H9 (cell line): ENCODE measurements at regions not wholly inside any gene's neighbourhood (a gene's known extent, or its start where the extent isn't known, plus 50 kb on each side); places are given as distances from the start of the nearest gene placed in this dataset.

Source experiments
- DNase-seq: peaks from one replicate; pipeline ENCODE4 v3.0.0-alpha.2; 2017
- H2AFZ ChIP-seq: one replicate; pipeline ENCODE4 v1.6.1; 2013; ENCODE audit warnings: mild to moderate bottlenecking, low read length, control low read depth, moderate library complexity
- H2AK5ac ChIP-seq: 2 replicates; pipeline ENCODE4 v1.6.1; 2013; ENCODE audit warnings: low read length, control low read depth, mixed read lengths; ENCODE audit not compliant: insufficient read length
- H2BK120ac ChIP-seq: one replicate; pipeline ENCODE4 v1.6.1; 2013; ENCODE audit warnings: low read depth, mild to moderate bottlenecking, low read length, control low read depth, inconsistent platforms; ENCODE audit not compliant: poor library complexity, severe bottlenecking
- H2BK12ac ChIP-seq: 2 replicates; pipeline ENCODE4 v1.6.1; 2013; ENCODE audit warnings: low read length, control low read depth, mixed read lengths, low read depth; ENCODE audit not compliant: insufficient read length
- H2BK15ac ChIP-seq: 2 replicates; pipeline ENCODE4 v1.6.1; 2013; ENCODE audit warnings: low read depth, low read length, control low read depth
- H2BK20ac ChIP-seq: one replicate; pipeline ENCODE4 v1.6.1; 2013; ENCODE audit warnings: low read depth, mild to moderate bottlenecking, low read length, control low read depth, inconsistent platforms; ENCODE audit not compliant: poor library complexity, severe bottlenecking
- H2BK5ac ChIP-seq: 2 replicates; pipeline ENCODE4 v1.6.1; 2013; ENCODE audit warnings: low read length, control low read depth, mixed read lengths; ENCODE audit not compliant: insufficient read length
- H3K14ac ChIP-seq: 2 replicates; pipeline ENCODE4 v1.6.1; 2013; ENCODE audit warnings: low read length, control low read depth; ENCODE audit not compliant: insufficient read depth
- H3K18ac ChIP-seq: 2 replicates; pipeline ENCODE4 v1.6.1; 2013; ENCODE audit warnings: low read depth, mild to moderate bottlenecking, mixed read lengths, low read length, control low read depth; ENCODE audit not compliant: insufficient read length
- H3K23ac ChIP-seq: 2 replicates; pipeline ENCODE4 v1.6.1; 2013; ENCODE audit warnings: low read length, control low read depth, mixed read lengths, low read depth; ENCODE audit not compliant: insufficient read length
- H3K23me2 ChIP-seq: 2 replicates; pipeline ENCODE4 v1.6.1; 2013; ENCODE audit warnings: low read depth, mild to moderate bottlenecking, mixed read lengths, low read length, control low read depth; ENCODE audit not compliant: insufficient read length, poor library complexity, severe bottlenecking
- H3K27ac ChIP-seq: 2 replicates; pipeline ENCODE4 v1.5.1; 2013; ENCODE audit warnings: low read length, control low read depth, mixed read lengths, low read depth; ENCODE audit not compliant: insufficient read length
- H3K27me3 ChIP-seq: 2 replicates; pipeline ENCODE4 v1.6.1; 2013; ENCODE audit warnings: low read length, control low read depth, inconsistent platforms; ENCODE audit not compliant: insufficient read depth
- H3K4ac ChIP-seq: 2 replicates; pipeline ENCODE4 v1.6.1; 2013; ENCODE audit warnings: low read depth, mild to moderate bottlenecking, control low read depth, inconsistent platforms, low read length, moderate library complexity
- H3K4me1 ChIP-seq: 2 replicates; pipeline ENCODE4 v1.6.1; 2013; ENCODE audit warnings: low read length, control low read depth, inconsistent platforms; ENCODE audit not compliant: insufficient read depth
- H3K4me2 ChIP-seq: 2 replicates; pipeline ENCODE4 v1.6.1; 2013; ENCODE audit warnings: low read length, control low read depth, mixed read lengths; ENCODE audit not compliant: insufficient read length, insufficient read depth
- H3K56ac ChIP-seq: 2 replicates; pipeline ENCODE4 v1.6.1; 2013; ENCODE audit warnings: low read depth, mild to moderate bottlenecking, mixed read lengths, low read length, control low read depth; ENCODE audit not compliant: insufficient read length
- H3K79me1 ChIP-seq: 2 replicates; pipeline ENCODE4 v1.6.1; 2013; ENCODE audit warnings: low read depth, mild to moderate bottlenecking, moderate library complexity, low read length, control low read depth, inconsistent platforms; ENCODE audit not compliant: insufficient read depth, poor library complexity, severe bottlenecking
- H3K79me2 ChIP-seq: 2 replicates; pipeline ENCODE4 v1.6.1; 2013; ENCODE audit warnings: low read length, control low read depth, inconsistent platforms; ENCODE audit not compliant: insufficient read depth
- H3K9ac ChIP-seq: 2 replicates; pipeline ENCODE4 v1.6.1; 2013; ENCODE audit warnings: low read length, control low read depth, mixed read lengths; ENCODE audit not compliant: insufficient read length; ENCODE audit errors: extremely low read depth
- H3K9me3 ChIP-seq: one replicate; pipeline ENCODE4 v1.6.1; 2013; ENCODE audit warnings: low read depth, low read length, inconsistent platforms; ENCODE audit not compliant: control insufficient read depth
- H3T11ph ChIP-seq: one replicate; pipeline ENCODE4 v1.6.1; 2013; ENCODE audit warnings: mild to moderate bottlenecking, low read length, control low read depth, inconsistent platforms
- H4K20me1 ChIP-seq: one replicate; pipeline ENCODE4 v1.6.1; 2013; ENCODE audit not compliant: control insufficient read depth, insufficient read length, insufficient read depth
- H4K5ac ChIP-seq: 2 replicates; pipeline ENCODE4 v1.6.1; 2013; ENCODE audit warnings: low read depth, mild to moderate bottlenecking, mixed read lengths, low read length, control low read depth; ENCODE audit not compliant: insufficient read length
- H4K8ac ChIP-seq: replicated peaks from 2 replicates; pipeline ENCODE4 v1.6.1; 2013; ENCODE audit warnings: low read length, control low read depth, mixed read lengths, low read depth; ENCODE audit not compliant: insufficient read length
- H4K91ac ChIP-seq: 2 replicates; pipeline ENCODE4 v1.6.1; 2013; ENCODE audit warnings: low read depth, mild to moderate bottlenecking, moderate library complexity, mixed read lengths, low read length, control low read depth; ENCODE audit not compliant: insufficient read length
- H3K27ac Mint-ChIP-seq, 3 experiments: 2 replicates in 2 of 3; 3 replicates in 1 of 3; pipeline ENCODE4 v1.8.0; 2020 to 2021; ENCODE audit warnings: mixed read lengths in 3 of 3, mild to moderate bottlenecking in 1 of 3, moderate library complexity in 1 of 3
- H3K27me3 Mint-ChIP-seq: 2 replicates; pipeline ENCODE4 v1.8.0; 2021; ENCODE audit warnings: low read depth, mild to moderate bottlenecking, moderate library complexity, mixed read lengths
- H3K36me3 Mint-ChIP-seq, 3 experiments: 2 replicates in 2 of 3; 3 replicates in 1 of 3; pipeline ENCODE4 v1.8.0; 2020 to 2021; ENCODE audit warnings: low read depth in 3 of 3, mixed read lengths in 3 of 3; ENCODE audit not compliant: insufficient read depth in 1 of 3
- H3K4me1 Mint-ChIP-seq, 2 experiments: 2 replicates each; pipeline ENCODE4 v1.8.0; 2020; ENCODE audit warnings: mixed read lengths in 2 of 2
- H3K4me3 Mint-ChIP-seq, 2 experiments: 2 replicates in 1 of 2; 3 replicates in 1 of 2; pipeline ENCODE4 v1.8.0; 2020 to 2021; ENCODE audit warnings: mild to moderate bottlenecking in 2 of 2, mixed read lengths in 2 of 2, moderate library complexity in 1 of 2
- H3K9me3 Mint-ChIP-seq, 2 experiments: 2 replicates in 1 of 2; 3 replicates in 1 of 2; pipeline ENCODE4 v1.8.0; 2020; ENCODE audit warnings: mild to moderate bottlenecking in 2 of 2, mixed read lengths in 2 of 2, moderate library complexity in 1 of 2
- WGBS: extraction: QIAGEN DNeasy Blood & Tissue Kit; methylation state at CpG from one replicate; pipeline ENCODE4 v1.1.7; 2013; ENCODE audit warnings: missing lambda C conversion rate, low lambda C conversion rate, mixed read lengths; ENCODE audit not compliant: insufficient read length; ENCODE audit errors: extremely low coverage; 5-methylcytosine and 5-hydroxymethylcytosine counted together
- TF ChIP-seq, protein P1 (sequence below): fragments of 200-600 bp; sonication (generic); conservative IDR thresholded peaks from 3 replicates; pipeline ENCODE4 v1.8.0; 2021; ENCODE audit warnings: antibody characterized with exemption, mild to moderate bottlenecking

DNA sequence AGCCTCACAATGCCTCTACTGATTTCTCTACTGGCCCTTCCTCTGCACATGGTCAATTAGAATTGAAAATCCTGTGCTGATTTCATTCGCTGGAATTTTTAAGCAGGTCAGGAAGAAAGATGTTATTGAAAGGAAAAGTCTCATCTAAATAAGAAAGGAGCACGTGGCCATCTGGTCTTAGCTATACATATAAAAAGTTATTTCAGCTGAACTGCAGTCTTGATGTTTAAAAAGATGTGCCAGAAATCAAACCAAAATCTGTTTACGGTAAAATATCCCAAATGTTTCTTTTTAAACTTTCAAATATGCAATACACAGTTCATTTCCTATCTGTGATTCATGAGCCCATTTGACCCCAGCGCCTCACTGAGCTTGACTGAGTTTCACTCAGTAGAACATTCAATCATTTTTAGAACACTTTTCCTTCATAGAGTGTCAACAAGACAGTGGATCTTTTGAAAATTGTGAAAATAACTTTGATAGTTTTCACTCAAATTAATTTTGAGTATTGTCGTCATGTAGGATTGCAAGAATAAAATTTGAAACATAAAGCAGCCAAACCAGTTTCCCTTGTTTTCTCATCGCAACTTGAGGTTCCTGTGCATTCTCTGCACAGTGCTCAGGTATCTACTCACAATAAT lies 293.6 kb downstream of the PTPRC start:
- Histone ChIP-seq H4K8ac (no peak overlapping the region), H3K14ac (no peak overlapping the region), H3K79me2 (no peaks in the 10 kb centered on the region), H2BK12ac (no peak overlapping the region), H3K4me2 (no peak overlapping the region), H3K18ac (no peak overlapping the region), H3K56ac (no peak overlapping the region), H2BK15ac (no peak overlapping the region), H3K23me2 (no peaks in the 10 kb centered on the region), H3K27me3 (no peaks in the 10 kb centered on the region), H3T11ph (no peak overlapping the region), H3K9me3 (no peaks in the 10 kb centered on the region), H3K4ac (no peak overlapping the region), H2BK5ac (no peak overlapping the region), H2AK5ac (no peak overlapping the region), H4K91ac (no peak overlapping the region), H3K79me1 (no peaks in the 10 kb centered on the region), H3K23ac (no peak overlapping the region), H3K27ac (no peak overlapping the region), H2BK20ac (no peak overlapping the region), H3K4me1 (peaks cover 2% of the 10 kb centered on the region; the same call in 1 of the 2 replicates), H4K20me1 (no peaks in the 10 kb centered on the region), H2AFZ (no peak overlapping the region), H2BK120ac (no peak overlapping the region), H3K9ac (no peak overlapping the region), H4K5ac (no peak overlapping the region)
- Mint-ChIP-seq H3K36me3 (no peaks in the 10 kb centered on the region), H3K4me3 (no peak overlapping the region), H3K27me3 (no peaks in the 10 kb centered on the region), H3K9me3 (no peaks in the 10 kb centered on the region), H3K4me1 (peaks cover 11 to 21% of the 10 kb centered on the region in 2 experiments), H3K27ac (no peak overlapping the region)
- WGBS: no CpG with 5 or more reads among the region's 6 CpGs
- no peak for DNase-seq
- TF ChIP-seq, protein P1, sequence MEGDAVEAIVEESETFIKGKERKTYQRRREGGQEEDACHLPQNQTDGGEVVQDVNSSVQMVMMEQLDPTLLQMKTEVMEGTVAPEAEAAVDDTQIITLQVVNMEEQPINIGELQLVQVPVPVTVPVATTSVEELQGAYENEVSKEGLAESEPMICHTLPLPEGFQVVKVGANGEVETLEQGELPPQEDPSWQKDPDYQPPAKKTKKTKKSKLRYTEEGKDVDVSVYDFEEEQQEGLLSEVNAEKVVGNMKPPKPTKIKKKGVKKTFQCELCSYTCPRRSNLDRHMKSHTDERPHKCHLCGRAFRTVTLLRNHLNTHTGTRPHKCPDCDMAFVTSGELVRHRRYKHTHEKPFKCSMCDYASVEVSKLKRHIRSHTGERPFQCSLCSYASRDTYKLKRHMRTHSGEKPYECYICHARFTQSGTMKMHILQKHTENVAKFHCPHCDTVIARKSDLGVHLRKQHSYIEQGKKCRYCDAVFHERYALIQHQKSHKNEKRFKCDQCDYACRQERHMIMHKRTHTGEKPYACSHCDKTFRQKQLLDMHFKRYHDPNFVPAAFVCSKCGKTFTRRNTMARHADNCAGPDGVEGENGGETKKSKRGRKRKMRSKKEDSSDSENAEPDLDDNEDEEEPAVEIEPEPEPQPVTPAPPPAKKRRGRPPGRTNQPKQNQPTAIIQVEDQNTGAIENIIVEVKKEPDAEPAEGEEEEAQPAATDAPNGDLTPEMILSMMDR: no peak
